Choroid plexus epithelial cell (primary cell): ENCODE measurements at regions not wholly inside any gene's neighbourhood (a gene's known extent, or its start where the extent isn't known, plus 50 kb on each side); places are given as distances from the start of the nearest gene placed in this dataset.
"Not testable (repeated sequence)": the region's sequence is repeated elsewhere in the genome, so short reads cannot be mapped to it uniquely, and the experiment has no call there.

Experiments used
- DNase-seq: peaks from one replicate; pipeline ENCODE4 v3.0.0-alpha.2; 2010; ENCODE audit warnings: low read depth
- H3K4me3 ChIP-seq: 2 replicates; pipeline ENCODE4 v1.5.1; 2011; ENCODE audit warnings: low read depth, mild to moderate bottlenecking, control low read depth, low read length, moderate library complexity
- TF ChIP-seq, protein P1 (sequence below): conservative IDR thresholded peaks from 2 replicates; pipeline ENCODE4 v1.5.1; 2011; ENCODE audit warnings: low read depth, mild to moderate bottlenecking, control low read depth, inconsistent platforms, low read length, moderate library complexity

DNA sequence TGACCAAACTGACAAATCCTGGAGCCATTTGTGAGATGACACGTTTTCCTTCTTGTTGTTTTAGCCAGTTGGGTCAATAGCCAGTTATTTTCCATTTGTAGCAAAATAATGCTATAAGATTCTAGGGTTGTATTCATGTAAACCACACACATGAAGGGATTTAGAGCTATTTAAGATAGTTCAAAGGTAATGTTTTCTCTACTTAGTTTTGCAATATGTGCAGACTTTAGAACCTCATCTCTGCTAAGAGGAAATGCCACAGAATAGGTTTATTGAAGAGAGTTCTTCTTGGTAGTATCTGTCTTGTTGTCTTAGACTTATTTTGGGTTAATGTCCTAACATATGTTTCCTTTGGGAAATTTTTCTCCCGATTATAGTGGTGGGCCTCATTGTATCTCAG lies 213.5 kb upstream of the RIMS1 start:
- DNase-seq = no peak
- TF ChIP-seq, protein P1, sequence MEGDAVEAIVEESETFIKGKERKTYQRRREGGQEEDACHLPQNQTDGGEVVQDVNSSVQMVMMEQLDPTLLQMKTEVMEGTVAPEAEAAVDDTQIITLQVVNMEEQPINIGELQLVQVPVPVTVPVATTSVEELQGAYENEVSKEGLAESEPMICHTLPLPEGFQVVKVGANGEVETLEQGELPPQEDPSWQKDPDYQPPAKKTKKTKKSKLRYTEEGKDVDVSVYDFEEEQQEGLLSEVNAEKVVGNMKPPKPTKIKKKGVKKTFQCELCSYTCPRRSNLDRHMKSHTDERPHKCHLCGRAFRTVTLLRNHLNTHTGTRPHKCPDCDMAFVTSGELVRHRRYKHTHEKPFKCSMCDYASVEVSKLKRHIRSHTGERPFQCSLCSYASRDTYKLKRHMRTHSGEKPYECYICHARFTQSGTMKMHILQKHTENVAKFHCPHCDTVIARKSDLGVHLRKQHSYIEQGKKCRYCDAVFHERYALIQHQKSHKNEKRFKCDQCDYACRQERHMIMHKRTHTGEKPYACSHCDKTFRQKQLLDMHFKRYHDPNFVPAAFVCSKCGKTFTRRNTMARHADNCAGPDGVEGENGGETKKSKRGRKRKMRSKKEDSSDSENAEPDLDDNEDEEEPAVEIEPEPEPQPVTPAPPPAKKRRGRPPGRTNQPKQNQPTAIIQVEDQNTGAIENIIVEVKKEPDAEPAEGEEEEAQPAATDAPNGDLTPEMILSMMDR = no peak
- H3K4me3 ChIP-seq = no peak overlapping the region

DNA sequence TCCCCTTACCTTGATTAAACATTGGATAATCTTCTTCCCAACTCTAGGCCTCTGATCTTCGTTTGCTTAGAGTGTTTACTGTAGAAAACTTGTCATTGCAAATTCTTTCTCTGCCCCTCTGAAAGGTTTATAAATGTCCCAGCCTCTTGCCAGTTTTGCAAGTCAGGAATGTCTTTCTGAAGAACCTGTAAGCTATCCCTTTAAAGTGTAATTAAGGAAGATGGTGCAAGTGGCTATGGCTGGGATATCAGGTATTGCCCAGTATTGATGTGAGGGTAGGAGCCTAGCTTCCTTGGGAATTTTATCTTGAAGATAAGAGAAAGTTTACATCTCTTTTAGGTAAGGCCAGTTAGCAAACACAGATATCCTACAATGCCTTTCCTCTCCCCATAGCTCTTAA lies 211.0 kb upstream of the RIMS1 start:
- TF ChIP-seq, protein P1 = no peak
- DNase-seq = no peak
- H3K4me3 ChIP-seq = no peak overlapping the region

DNA sequence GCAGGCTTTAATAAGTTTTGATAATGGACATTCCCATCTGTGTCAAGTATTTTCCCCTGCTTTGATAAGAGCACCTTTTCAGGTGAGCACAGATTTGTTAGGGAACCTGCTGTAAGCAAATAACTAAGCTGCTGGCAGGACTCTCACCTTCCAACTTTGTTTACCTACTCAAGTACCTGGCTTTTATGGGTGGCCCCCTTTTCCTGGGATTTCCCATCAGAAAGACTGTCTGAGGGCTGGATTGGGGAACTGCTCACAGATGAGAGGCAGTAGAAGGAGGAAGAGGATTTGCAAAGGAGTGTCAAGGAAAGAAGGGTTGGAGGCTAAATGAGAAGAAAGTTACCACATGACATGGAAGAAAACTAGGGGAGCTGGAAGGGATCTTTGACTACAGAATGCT lies 210.1 kb upstream of the RIMS1 start:
- DNase-seq = no peak
- H3K4me3 ChIP-seq = no peak overlapping the region
- TF ChIP-seq, protein P1 = no peak

DNA sequence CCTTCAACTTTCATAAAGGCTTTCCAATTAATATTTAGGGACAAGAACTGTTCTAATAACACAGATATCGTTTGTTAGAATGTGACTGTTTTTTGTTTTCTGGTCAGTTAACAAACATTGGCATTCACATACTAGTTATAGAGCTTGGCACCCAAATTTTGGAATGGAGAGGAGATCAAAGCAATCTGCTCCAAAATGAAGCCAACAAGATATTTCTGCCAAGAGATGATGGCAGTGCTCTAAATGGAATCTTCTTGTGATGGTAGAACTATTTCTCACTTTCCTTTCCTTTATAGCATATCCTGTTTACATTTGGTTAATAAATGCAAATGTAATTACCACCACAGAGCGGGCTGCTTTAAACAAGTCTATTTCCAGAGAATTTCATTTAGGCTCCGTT lies 208.3 kb upstream of the RIMS1 start:
- no peak overlapping the region for H3K4me3 ChIP-seq
- no peak for DNase-seq
- TF ChIP-seq, protein P1 = no peak

DNA sequence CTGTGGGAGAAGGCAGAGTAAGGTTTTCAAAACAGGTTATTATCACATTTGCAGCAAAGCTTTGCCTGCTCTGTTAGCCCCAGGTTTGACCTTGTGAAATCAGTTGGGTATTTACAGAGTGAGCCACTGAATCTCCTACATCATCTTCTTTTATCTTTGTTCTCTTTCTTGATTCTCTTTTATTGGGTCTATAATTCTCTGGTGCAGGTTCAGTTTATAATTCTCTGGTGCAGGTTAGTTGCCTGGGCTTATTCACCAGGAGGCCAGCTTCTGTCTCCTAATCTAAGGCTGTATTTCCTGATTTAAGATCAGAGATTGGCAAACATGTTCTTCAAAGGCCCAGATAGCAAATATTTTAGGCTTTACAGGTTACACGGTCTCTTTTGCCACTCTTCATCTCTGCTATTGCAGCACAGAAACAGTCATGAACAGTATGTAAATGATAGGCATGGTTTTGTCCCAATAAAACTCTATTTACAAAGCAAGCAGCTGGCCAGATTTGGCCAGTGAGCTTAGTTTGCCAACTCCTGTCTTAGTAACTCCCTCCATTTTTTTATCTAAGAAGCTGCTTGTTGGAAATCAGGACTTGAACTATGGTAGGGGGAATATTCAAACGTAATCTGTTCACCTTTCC lies 205.0 kb upstream of the RIMS1 start:
- TF ChIP-seq, protein P1 = no peak
- no peak overlapping the region for H3K4me3 ChIP-seq
- no peak for DNase-seq

DNA sequence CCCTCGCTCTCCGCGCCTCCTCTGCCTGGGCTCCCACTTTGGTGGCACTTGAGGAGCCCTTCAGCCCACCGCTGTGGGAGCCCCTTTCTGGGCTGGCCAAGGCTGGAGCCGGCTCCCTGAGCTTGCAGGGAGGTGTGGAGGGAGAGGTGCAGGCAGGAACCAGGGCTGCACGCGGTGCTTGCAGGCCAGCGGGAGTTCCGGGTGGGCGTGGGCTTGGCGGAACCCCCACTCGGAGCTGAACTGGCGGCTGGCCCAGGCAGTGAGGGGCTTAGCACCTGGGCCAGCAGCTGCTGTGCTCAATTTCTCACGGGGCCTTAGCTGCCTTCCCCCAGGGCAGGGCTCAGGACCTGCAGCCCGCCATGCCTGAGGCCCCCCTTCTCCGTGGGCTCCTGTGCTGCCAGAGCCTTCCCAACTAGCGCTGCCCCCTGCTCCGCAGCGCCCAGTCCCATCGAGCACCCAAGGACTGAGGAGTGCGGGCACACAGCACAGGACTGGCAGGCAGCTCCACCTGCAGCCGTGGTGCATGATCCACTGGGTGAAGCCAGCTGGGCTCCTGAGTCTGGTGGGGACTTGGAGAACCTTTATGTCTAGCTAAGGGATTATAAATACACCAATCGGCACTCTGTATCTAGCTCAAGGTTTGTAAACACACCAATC lies 200.2 kb upstream of the RIMS1 start:
- not testable (repeated sequence) for H3K4me3 ChIP-seq, DNase-seq

DNA sequence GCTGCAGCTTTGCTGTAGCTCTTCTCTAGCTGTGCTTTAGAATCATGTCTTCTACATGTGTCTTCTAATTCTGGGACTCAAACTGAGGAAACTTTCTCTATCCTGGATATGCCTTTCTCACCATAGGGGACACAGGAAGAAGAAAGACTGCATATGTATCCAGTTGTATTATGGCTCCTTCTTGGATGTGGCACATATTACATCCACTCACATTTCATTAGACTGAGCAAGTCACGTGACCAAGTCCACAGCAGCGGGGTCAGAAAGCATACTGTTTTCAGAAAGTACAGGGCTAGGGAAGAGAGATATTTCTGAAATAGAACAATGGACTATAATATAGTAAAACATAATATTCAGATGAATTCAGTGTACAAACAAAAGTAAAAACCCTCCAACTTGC lies 187.6 kb upstream of the RIMS1 start:
- no peak overlapping the region for H3K4me3 ChIP-seq
- TF ChIP-seq, protein P1 = no peak
- no peak for DNase-seq
